ENCODE measurements at regions not wholly inside any gene's neighbourhood (a gene's known extent, or its start where the extent isn't known, plus 50 kb on each side); places are given as distances from the start of the nearest gene placed in this dataset.

DNA sequence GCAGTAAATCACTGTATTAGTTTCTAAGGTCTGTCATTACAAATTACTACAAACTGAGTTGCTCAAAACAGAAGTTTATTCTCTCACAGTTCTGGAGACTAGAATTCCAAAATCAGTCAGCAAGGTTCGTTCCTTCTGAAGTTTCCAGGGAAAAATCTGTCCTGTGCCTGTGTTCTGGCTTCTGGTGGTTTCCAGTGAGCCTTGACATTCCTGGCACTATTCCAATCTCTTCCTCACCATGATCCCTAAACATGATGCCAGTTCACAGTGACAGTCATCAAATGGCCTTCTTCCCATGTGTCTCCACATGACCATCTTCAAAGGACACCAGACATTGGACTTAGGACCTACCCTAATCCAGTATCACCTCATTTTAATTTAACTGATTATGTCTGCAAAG, 351.4 kb downstream of the PLK2 start:
- no peak for DNase-seq (ENCODE audit: low read depth)

DNA sequence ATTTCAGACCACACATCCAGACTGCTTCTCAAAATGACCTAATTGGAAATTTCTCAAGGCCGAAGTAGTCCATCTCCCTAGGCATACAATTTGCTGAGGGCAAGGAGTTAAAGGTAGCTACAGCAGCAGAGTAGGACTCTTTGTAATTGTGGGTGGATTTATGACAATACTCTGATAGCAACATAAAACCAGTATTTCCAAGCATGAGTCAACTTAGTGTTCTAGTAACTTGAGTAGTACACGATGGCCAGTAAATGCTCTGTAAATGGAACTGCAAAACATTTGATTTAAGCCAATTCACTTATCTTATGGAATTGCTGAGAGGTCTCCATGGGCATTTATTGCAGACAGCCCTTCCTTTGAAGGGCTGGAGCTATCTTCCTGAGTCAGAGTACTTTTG, 352.2 kb downstream of the PLK2 start:
- DNase-seq (ENCODE audit: low read depth): peak; percentile 20

DNA sequence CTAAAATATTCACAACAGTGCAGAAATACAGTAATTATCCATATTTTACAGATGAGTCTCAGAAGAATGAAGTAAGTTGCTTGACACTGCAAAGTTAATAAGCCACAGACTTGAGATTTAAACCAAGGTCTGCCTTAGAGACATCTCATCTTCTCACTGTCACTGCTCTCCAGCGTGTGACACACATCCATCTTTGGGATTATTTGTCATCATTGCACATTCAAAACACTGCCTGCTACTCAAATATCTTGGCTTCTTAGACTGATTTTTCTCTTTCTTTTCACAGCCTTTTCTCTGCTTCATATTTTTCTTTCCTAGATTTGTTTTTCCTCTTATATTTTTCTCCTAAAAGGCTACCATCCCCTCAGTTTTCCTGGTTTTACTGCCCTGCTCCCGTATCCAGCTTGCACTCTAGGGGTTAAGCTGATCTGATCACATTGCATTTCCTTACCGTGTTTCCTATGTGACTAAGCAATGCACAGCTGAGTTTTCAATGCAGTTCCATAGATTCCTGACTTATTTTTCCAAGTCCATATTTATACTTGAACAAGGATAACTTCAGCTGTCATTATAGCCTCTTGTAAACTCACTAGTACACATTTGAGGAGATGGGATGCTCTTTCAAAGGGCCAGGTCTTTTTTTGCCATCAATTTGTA, 353.0 kb downstream of the PLK2 start:
- DNase-seq (ENCODE audit: low read depth): no peak

DNA sequence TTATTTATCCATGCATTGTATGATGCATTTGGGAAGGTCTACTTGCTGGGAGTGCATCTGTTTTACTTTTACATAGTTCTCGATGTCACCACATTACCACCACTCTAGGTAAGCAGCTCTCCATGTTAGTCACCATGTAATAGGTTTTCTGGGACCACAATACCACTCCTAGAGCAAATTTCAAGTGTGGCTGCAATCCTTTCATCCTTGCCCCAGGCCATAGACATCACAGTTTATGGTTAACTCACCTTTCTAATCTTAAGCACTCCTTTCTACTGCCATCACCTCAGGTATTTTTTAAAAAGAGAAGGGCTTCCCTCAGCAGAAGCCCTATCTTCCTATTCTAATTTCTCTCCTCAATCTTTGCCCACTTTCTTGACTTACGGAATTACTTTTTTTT, 354.1 kb downstream of the PLK2 start:
- DNase-seq (ENCODE audit: low read depth): no peak

DNA sequence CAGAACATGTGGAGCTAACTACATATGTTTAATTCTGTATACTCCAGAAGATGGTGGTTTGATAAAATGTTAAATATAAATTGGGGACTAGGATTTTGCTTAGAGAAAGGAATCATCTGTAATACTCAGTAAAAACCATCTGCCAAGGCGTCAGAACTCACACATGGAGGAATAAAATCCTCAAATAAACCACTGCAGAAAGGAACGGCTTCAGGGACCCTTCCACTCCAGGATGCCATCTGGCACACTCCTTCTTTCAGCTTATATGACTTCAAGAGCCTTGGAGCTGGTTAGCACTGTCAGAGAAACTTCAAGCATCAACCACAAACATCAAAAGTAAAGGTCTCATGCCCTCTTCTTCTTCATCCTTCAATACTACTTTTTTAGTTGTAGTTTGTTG, 360.6 kb downstream of the PLK2 start:
- no peak for DNase-seq (ENCODE audit: low read depth)

DNA sequence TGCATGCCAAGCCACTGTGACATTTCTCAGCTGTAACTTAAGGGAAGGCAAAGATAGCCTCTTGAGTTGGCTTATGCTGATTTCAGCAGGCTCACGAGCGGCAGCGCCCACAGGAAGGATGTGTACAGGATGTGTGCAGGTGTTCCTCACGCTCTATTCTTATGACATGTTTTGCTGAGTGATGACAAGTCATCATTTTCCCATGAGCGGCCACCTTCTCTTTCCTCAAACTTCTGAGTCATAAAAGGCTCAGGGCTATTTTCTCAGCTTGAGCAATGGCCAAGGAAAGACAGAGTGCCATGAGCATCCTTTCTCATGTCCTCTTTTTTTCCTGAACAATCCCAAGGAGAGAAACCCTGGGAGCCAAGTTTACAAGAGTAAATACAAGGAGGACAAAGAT, 365.9 kb downstream of the PLK2 start:
- DNase-seq (ENCODE audit: low read depth): no peak

DNA sequence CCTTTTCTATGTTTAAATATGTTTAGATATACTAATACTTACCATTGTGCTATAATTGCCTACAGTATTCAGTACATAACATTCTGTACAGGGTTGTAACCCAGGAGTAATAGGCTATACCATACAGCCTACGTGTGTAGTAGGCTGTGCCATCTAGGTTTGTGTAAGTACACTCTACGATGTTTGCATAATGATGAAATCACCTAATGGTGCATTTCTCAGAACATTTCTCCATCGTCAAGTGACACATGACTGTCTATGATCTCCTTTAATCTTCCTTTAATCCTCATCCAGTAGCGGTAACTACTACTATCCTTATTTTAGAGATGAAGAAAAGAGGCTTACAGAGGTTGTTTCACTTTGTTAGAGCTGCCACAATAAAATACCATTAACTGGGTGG, 369.2 kb downstream of the PLK2 start:
- no peak for DNase-seq (ENCODE audit: low read depth)

DNA sequence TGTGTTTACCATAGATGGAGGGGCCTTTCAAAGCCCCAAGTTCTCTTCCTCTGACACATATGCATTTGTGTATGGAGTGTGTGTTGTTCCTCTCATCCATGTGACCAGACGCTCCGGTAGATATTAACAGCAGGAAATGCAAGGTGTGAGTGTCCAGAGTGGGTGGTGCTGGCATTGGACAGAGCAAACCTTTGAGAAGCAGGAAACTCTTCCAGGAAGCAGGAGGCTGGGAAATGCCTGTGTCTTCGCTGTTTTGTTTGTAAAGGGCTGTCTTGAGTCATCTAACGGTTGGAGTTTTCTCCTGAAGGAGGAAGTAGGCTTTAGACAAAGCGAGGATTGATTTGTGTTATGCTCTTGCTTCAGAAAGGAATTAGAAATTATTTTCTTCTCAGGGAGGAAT, 370.9 kb downstream of the PLK2 start:
- no peak for DNase-seq (ENCODE audit: low read depth)

DNA sequence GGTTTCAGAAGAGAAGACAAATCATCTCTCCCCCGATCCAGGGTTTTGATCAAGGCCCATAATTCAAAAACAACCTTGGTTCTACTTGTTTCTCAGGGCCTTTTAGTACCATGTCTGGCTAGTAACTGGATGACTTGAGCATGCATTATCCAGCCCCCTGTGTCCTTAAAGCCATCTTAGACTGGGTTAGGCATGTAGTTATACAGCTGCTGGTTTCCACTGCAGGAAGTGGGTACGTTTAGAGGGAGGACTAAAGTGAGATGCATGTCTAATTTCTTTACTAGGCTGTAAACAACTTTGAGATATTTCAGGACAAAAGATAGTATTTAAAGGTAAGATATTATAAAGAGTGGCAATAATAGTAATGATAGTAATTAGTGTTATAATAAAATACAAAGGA, 372.0 kb downstream of the PLK2 start:
- no peak for DNase-seq (ENCODE audit: low read depth)

DNA sequence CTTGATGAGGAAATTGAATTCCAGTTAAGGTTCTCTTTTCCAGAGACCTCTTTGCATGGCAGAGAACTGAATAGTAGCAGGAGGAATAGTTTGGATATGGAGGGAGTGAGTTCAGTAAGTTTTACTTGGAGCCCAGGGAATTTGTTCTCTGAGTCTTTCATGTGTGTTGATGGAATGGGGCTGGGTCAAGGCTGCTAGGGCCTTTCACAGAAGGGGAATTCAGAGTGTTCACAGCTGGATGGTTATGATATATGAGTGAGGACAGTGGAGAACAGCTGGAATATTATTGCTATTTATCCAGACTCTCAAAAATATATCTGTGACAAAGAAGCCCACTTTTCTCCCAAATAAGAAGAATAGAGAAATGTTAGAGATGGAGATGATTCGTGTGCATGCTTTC, 372.8 kb downstream of the PLK2 start:
- DNase-seq (ENCODE audit: low read depth): no peak

DNA sequence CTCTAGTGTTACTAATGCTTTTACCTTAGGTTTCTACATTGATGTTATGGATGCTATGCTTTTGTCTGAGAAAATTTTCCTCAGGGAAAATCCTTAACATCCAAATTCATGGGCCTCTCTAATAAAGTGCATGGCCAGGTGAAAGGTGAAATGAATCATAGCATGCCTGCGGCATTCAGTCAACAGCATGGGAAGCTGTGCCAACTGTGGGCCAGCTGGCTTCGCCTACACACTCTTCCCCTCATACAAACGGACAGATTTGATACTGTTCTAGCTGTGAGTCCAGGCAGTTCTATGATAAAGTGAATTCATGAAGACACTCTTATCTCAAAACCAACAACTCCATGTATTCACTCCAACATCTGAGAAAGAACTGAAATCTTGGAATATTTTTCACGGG, 374.1 kb downstream of the PLK2 start:
- DNase-seq (ENCODE audit: low read depth): no peak

DNA sequence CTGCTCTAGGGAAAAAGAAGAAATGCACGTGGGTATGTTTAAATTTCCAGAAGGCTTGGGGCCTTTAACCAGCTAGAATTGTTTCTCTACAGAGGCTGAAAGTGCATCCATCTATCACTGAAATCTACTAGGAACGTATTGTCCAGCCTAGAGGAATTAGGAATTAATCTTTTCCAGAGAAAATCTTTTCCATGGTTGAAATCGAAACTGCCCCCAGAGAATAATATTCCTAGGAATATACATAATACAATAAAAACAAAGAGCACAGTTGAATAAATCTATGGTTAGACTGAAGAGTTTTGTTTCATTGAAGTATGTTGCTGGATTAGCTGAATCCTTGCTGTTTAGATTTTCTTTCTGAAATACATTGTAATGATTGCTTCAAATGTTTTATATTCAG, 378.5 kb downstream of the PLK2 start:
- DNase-seq (ENCODE audit: low read depth): no peak

DNA sequence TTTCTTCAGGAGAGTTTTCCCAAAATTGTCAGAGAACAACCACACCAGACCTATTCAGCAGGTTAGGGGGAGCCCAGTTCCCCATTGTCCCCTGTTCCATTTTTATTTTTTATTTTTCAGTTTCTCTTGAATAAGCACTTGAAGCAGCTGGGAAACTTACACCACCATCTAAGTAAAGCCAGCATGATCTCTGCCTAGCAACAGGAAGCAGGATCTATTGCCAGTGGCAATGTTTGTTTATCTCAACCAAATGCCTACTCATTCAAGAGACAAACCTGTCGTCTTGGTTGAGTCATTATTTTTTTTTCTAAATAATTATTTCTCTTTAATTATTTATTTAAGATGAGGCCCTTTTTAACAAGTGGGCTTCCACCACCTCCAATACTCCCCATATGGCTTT, 379.3 kb downstream of the PLK2 start:
- DNase-seq (ENCODE audit: low read depth): no peak

DNA sequence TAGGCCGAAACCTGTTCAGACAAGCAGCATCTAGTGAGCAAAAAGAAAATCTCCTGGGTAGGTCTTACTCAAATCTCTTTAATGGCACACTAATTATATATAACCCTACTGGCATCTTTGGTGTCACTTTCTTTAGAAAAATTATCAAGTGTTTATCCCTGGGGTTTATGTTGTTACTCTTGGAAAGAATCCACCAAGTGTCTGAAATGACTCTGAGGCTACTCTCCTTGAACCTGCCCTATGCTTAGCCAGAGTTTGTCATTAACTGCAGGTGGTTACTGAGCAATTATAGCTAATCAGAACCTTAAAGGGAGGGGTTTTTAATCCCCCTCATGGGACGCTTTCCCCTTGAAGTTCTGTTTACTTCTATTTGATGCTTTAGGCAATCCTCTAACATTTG, 381.9 kb downstream of the PLK2 start:
- DNase-seq (ENCODE audit: low read depth): no peak

DNA sequence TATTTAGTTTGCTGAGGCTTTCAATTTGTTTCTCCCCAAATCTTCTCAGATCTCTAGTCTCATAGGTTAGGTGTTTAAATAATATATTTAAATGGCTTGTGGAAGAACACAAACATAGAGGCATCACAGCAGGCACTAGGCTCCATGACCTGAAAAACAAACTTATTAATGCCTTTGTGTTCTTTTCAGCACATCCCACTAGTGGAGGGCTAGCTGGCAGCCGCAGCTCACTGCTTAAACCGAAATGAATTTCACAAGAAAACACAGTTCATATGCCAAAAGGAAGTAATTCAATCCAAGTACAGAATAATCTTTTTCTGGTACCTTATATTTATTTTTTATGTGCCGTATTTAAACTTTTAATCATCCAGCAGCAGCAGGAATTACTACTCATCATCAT, 382.5 kb downstream of the PLK2 start:
- no peak for DNase-seq (ENCODE audit: low read depth)

DNA sequence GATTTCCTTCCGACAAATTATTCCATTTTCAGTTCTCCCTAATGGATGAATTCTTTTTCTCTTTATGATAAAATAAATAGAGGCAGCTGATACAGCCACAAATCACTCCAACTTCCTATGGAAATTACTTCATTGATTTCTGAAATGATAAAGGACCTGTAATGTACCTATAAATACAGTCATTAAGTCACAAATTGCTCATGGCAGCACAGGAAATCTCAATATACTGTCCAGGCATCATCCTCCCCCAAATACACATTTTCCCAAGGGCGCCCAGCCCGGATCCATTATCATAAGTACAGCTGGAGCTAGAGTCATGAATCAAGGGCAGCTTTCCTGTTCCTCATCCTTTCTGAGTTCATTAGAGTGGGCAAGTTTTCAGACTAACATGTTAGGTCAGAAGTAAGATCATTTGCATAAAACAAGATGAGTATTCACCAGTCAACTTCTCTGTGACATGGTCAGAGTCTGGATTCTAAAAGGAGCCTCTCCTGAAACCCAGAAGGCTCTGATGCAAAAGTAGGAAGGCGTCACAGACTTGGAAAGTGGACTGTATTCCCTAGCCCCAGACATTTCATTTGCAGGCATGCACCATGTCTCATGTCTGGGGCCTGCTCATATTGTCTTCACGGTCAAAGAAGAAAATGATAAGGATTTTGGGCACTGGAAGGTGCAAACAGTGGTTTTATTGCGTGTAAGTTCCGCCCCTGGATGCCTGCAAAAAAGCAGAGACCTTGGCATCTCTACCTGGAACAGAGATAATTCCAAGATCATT, 383.2 kb downstream of the PLK2 start:
- DNase-seq (ENCODE audit: low read depth): no peak

DNA sequence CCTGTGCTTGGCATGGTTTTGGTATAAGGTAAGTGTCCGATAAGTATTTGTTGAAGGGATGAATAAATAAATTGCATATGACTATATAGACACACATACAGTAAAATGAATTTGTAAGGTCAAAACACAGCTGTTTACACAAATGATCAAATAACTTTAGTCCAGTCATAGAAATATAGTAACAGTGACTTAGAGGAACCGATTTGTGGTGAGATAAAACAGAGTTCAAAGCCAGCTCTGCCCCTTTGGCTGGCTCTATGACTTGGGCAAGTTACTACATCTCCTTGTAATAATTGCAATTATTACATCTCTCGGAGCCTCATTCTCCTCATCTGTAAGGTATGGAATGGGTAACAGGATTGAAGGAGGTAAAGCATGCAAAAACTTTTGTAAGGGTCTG, 384.0 kb downstream of the PLK2 start:
- DNase-seq (ENCODE audit: low read depth): no peak

DNA sequence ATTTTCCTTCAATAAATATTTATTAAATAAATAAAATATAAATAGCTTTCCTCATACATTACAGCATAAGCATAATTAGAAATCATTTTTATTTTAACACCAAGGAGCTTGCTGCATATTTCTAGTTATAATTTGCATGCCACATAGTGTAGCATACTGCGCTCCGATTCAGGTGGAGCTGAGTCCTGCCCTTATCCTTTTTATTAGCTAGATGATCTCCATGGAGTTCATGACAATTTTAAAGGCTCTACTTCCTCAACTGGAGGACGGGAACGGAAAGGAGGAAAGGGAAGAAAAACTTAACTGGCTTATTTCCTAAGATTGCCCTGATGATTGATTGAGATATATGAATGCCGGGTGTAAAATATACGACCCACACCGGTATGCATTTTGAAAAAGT, 385.2 kb downstream of the PLK2 start:
- no peak for DNase-seq (ENCODE audit: low read depth)

DNA sequence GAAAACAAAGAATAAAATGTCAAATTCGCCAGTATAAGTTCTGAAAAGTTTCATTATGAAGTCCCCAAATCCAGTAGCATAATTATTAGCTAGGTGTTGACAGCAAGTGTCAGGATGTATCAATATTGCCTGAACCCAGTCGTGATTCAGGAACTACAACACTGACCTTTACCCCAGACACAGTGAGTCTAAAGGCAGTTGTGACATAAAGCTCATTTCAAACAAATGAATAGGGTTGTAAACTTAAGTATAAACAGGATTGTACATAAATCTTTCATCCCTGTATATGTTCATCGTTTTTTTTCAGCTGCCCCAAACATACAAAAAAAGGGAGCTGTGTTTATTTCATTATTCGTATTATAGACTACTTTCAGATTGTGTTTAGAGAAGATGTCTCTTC, 385.7 kb downstream of the PLK2 start:
- DNase-seq (ENCODE audit: low read depth): no peak

DNA sequence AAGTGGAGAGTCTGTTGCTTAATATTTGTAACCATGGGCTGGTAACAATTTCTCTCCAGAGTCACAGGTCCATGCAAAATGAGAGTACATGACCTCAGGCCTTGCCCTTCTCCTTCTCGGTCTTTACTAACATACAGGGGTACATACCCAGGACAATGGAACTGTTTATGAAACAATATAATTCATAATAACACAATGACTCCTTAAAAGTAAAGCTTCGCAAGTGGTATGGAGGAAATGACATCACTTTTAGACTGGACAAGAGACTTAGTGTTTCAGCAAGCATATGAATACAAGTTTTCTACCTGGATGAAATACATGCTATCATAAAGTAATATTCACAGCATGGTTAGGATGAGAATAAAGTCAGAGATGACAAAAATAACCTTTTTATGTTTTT, 386.6 kb downstream of the PLK2 start:
- DNase-seq (ENCODE audit: low read depth): no peak

DNA sequence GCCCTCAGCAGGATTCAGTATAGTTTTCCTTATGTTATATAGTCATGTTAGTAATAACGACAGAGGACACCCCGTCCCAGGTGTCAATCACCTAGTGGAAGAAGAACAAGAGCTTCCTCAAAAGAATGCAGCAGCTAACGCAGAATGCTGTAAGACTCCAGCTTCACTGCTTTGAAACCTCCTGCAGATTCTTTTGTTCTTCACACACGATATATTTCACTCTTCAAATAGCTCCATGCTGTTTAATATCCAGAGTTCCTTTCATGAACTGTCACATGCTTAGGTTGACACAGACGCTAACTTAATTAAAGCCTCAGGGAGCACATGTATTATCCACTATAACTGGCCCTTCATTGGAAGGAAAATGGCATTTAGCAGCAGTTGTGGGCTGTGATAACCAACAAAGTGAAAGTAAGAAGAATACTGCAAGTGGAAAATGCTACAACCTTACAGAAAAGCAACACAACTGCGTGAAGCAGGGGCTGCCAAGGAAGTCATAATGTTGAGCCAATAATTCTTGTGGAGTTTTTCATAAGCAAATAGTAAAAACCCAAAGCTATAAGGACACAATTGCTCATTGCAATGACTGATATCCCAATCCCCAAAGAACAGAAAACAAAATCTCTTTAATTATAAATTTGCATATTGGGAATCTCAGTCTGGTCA, 387.5 kb downstream of the PLK2 start:
- DNase-seq (ENCODE audit: low read depth): no peak

DNA sequence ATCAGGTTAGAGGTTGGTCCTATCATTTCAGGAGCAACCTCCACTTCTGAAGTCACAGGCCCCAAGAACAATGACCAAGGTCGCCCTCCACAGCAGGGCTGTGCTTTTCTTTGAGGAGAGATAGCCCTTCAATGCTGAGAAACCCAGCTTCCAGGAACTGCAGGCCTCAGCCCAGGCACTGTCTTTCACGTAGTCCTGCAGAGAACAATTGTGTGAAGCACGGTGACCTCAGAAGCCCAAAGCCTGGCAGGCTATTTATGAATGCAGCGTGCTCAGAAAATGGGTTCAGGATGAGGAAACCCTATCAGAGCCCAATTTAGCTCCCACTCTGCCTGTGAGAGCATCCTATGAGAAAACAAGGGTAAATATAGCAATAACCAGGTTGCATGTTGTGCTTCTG, 388.3 kb downstream of the PLK2 start:
- no peak for DNase-seq (ENCODE audit: low read depth)

DNA sequence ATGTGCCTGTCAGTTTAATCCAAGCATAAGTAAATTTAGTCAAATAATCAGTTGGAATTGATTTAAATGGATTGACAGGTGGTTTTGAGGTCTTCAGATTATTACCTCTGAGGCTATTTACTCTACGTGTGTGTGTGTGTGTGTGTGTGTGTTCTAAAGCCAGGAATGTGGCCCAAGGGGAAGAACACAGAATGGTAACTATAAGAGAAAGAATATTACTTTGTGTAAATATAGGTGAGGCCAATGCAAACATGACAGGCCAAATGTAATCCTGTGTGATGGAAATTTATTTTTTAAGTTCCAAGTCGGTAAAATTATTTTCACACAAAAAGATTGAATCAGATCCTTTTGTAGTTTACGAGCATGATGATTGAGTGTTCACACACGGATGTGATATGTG, 390.0 kb downstream of the PLK2 start:
- DNase-seq (ENCODE audit: low read depth): no peak

All from stromal cell of bone marrow (primary cell).